ENCODE measurements at regions not wholly inside any gene's neighbourhood (a gene's known extent, or its start where the extent isn't known, plus 50 kb on each side); places are given as distances from the start of the nearest gene placed in this dataset.

GRCh38 chr1:90605070-90605469 lies 112.0 kb downstream of the BARHL2 start:
- ATAC-seq = no peak
- no peak overlapping the region for H3K27ac ChIP-seq (ENCODE audit: low read depth)
- no peak for TF ChIP-seq ZNF462 (CRISPR knock-in tag; IDR thresholded peaks at IDR 0.05)
- TF ChIP-seq ETS1 (IDR thresholded peaks at IDR 0.05) = no peak
- TF ChIP-seq CREB1 (CRISPR knock-in tag; IDR thresholded peaks at IDR 0.05; ENCODE audit: low read depth) = no peak
- no peak for TF ChIP-seq EZH2 (IDR thresholded peaks at IDR 0.05; ENCODE audit: low read depth, unreplicated experiment)
- TF ChIP-seq, protein P1, sequence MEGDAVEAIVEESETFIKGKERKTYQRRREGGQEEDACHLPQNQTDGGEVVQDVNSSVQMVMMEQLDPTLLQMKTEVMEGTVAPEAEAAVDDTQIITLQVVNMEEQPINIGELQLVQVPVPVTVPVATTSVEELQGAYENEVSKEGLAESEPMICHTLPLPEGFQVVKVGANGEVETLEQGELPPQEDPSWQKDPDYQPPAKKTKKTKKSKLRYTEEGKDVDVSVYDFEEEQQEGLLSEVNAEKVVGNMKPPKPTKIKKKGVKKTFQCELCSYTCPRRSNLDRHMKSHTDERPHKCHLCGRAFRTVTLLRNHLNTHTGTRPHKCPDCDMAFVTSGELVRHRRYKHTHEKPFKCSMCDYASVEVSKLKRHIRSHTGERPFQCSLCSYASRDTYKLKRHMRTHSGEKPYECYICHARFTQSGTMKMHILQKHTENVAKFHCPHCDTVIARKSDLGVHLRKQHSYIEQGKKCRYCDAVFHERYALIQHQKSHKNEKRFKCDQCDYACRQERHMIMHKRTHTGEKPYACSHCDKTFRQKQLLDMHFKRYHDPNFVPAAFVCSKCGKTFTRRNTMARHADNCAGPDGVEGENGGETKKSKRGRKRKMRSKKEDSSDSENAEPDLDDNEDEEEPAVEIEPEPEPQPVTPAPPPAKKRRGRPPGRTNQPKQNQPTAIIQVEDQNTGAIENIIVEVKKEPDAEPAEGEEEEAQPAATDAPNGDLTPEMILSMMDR (conservative IDR thresholded peaks at IDR 0.05; ENCODE audit: low read depth in 2 of 2) = no peak
- no peak for TF ChIP-seq REST (IDR thresholded peaks at IDR 0.05; ENCODE audit: unreplicated experiment)
- no peak for TF ChIP-seq ZNF331 (CRISPR knock-in tag; IDR thresholded peaks at IDR 0.05; ENCODE audit: low read depth)
- TF ChIP-seq STAT1 (IDR thresholded peaks at IDR 0.05; ENCODE audit: unreplicated experiment) = no peak
- no peak for TF ChIP-seq ZNF114 (CRISPR knock-in tag; IDR thresholded peaks at IDR 0.05)
- TF ChIP-seq NANOG (IDR thresholded peaks at IDR 0.05; ENCODE audit: borderline replicate concordance) = no peak
- TF ChIP-seq POLR2AphosphoS5 (IDR thresholded peaks at IDR 0.05; ENCODE audit: low read depth) = no peak
- TF ChIP-seq EZH2phosphoT487 (IDR thresholded peaks at IDR 0.05; ENCODE audit: unreplicated experiment) = no peak
- no peak for TF ChIP-seq JUNB (IDR thresholded peaks at IDR 0.05; ENCODE audit: unreplicated experiment)
- H3K27me3 ChIP-seq (ENCODE audit: insufficient read depth) = no peaks in the 10 kb centered on the region
- no peaks in the 10 kb centered on the region for H3K9me2 ChIP-seq (ENCODE audit: insufficient read depth)
- H4K20me1 ChIP-seq (replicated peaks; ENCODE audit: insufficient read depth) = no peaks in the 10 kb centered on the region
- Mint-ChIP-seq H3K9me3 (no peaks in the 10 kb centered on the region), H3K36me3 (ENCODE audit: low read depth) (no peaks in the 10 kb centered on the region), H3K27ac (no peak overlapping the region), H3K27me3 (ENCODE audit: insufficient read depth, low read depth, poor library complexity) (no peaks in the 10 kb centered on the region), H3K4me1 (peaks cover 3% of the 10 kb centered on the region; the same call in 1 of the 3 replicates), H3K4me3 (no peak overlapping the region)
- no peak overlapping the region for H3K4me3 ChIP-seq
- H3K4me2 ChIP-seq = no peak overlapping the region
- no peaks in the 10 kb centered on the region for H3F3A ChIP-seq (replicated peaks; ENCODE audit: low read depth)
- H2AFZ ChIP-seq = no peak overlapping the region
- no peaks in the 10 kb centered on the region for H3K4me1 ChIP-seq (ENCODE audit: insufficient read depth)
- H3K79me2 ChIP-seq (replicated peaks; ENCODE audit: insufficient read depth) = no peaks in the 10 kb centered on the region
- no peak for DNase-seq (ENCODE audit: low spot score)
- H3K36me3 ChIP-seq (ENCODE audit: insufficient read depth) = no peaks in the 10 kb centered on the region

Data from GM23338 (cell line).